ENCODE measurements at regions not wholly inside any gene's neighbourhood (a gene's known extent, or its start where the extent isn't known, plus 50 kb on each side); places are given as distances from the start of the nearest gene placed in this dataset.

DNA sequence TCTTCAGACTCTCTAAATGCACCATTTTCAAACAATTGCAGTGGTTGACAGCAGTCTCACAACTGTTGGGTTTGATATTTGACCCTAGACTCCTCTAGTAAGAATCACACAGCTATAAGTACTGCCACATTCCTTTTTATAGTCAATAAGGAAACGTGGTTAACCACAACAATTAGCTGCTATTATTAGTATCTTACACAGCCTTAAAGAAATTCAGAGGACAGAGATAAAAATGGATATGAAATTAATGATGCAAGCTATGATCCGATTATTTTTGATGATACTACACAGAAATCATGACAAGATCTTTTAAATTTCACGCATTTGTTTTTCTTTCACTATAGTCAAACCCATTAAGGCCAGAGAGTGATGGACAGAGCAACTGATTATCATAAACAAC, 288.6 kb upstream of the C9orf72 start:
- H2AK9ac ChIP-seq (replicated peaks; ENCODE audit: low read depth, low read length, poor library complexity) = no peak overlapping the region
- ChIA-PET CTCF (no interaction called here), POLR2A (ENCODE audit: unreplicated experiment) (no interaction called here)
- in situ Hi-C loops (cut with MboI; ENCODE audit: low sequenced_read_pairs) = no loop called here
- no peak overlapping the region for H2AK5ac ChIP-seq (ENCODE audit: low read depth, low read length)
- H4K8ac ChIP-seq (ENCODE audit: low read depth in 2 of 2, low read length in 2 of 2) = no peak overlapping the region
- H4K91ac ChIP-seq (ENCODE audit: insufficient read depth, low read depth, low read length) = no peak overlapping the region
- H4K5ac ChIP-seq (ENCODE audit: low read depth, low read length) = no peak overlapping the region
- no peak overlapping the region for H2BK15ac ChIP-seq (ENCODE audit: low read depth, low read length)
- H3K27me3 ChIP-seq (ENCODE audit: control insufficient read depth, insufficient read depth, low read length) = no peaks in the 10 kb centered on the region
- H3K4me1 ChIP-seq (ENCODE audit: control insufficient read depth, insufficient read depth, low read length) = no peaks in the 10 kb centered on the region
- no peaks in the 10 kb centered on the region for H4K20me1 ChIP-seq (ENCODE audit: insufficient read depth, low read length)
- no peak overlapping the region for H3K4ac ChIP-seq (ENCODE audit: low read depth, low read length)
- TF ChIP-seq, protein P1, sequence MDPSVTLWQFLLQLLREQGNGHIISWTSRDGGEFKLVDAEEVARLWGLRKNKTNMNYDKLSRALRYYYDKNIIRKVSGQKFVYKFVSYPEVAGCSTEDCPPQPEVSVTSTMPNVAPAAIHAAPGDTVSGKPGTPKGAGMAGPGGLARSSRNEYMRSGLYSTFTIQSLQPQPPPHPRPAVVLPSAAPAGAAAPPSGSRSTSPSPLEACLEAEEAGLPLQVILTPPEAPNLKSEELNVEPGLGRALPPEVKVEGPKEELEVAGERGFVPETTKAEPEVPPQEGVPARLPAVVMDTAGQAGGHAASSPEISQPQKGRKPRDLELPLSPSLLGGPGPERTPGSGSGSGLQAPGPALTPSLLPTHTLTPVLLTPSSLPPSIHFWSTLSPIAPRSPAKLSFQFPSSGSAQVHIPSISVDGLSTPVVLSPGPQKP (IDR thresholded peaks at IDR 0.05; ENCODE audit: borderline replicate concordance, low read depth, low read length) = no peak
- no peak for TF ChIP-seq CHD1 (IDR thresholded peaks at IDR 0.05; ENCODE audit: low read depth, low read length)
- TF ChIP-seq NFE2L2 (IDR thresholded peaks at IDR 0.05; ENCODE audit: low read depth, low read length) = no peak
- no peak for TF ChIP-seq RFX5 (IDR thresholded peaks at IDR 0.05; ENCODE audit: low read depth, low read length)
- TF ChIP-seq, protein P2, sequence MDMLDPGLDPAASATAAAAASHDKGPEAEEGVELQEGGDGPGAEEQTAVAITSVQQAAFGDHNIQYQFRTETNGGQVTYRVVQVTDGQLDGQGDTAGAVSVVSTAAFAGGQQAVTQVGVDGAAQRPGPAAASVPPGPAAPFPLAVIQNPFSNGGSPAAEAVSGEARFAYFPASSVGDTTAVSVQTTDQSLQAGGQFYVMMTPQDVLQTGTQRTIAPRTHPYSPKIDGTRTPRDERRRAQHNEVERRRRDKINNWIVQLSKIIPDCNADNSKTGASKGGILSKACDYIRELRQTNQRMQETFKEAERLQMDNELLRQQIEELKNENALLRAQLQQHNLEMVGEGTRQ (IDR thresholded peaks at IDR 0.05; ENCODE audit: low read depth, low read length) = no peak
- no peak for TF ChIP-seq BHLHE40 (IDR thresholded peaks at IDR 0.05; ENCODE audit: low read depth, low read length)
- TF ChIP-seq POLR2A (IDR thresholded peaks at IDR 0.05; ENCODE audit: low read depth, low read length) = no peak
- no peak for TF ChIP-seq MAFK (IDR thresholded peaks at IDR 0.05; ENCODE audit: low read depth, low read length)
- TF ChIP-seq MAZ (IDR thresholded peaks at IDR 0.05; ENCODE audit: borderline replicate concordance, low read depth, low read length) = no peak
- no peak for TF ChIP-seq RCOR1 (IDR thresholded peaks at IDR 0.05; ENCODE audit: insufficient replicate concordance, low read length)
- H3K14ac ChIP-seq (replicated peaks; ENCODE audit: low read depth, low read length) = no peak overlapping the region
- H3K4me2 ChIP-seq (ENCODE audit: low read depth, low read length) = no peak overlapping the region
- BruUV-seq (replicated peaks) = no TSS peak
- no peak overlapping the region for H2BK120ac ChIP-seq (ENCODE audit: low read depth, low read length)
- H3K9me3 ChIP-seq (ENCODE audit: control insufficient read depth, insufficient read depth, low read length) = no peaks in the 10 kb centered on the region
- dilution Hi-C loops (cut with HindIII; ENCODE audit: low sequenced_read_pairs, unreplicated experiment) = no loop called here
- H3K27ac ChIP-seq (ENCODE audit: insufficient read depth, low read length) = no peak overlapping the region
- H2AFZ ChIP-seq (replicated peaks; ENCODE audit: low read length, poor library complexity) = no peak overlapping the region
- intact Hi-C loops (cut with micrococcal nuclease) = no loop called here
- DNase-seq = no peak
- H2BK5ac ChIP-seq (ENCODE audit: low read depth, low read length, poor library complexity, severe bottlenecking) = no peak overlapping the region
- no CpG with 5 or more reads among the region's 3 CpGs for WGBS, 2 experiments (ENCODE audit: extremely low coverage in 2 of 2, insufficient read length in 1 of 2)
- no peak overlapping the region for H3K23ac ChIP-seq (ENCODE audit: low read depth, low read length)
- H3K36me3 ChIP-seq (ENCODE audit: control insufficient read depth, insufficient read depth, low read length) = no peaks in the 10 kb centered on the region
- H3K56ac ChIP-seq (ENCODE audit: extremely low read depth, insufficient read depth, low read length) = no peak overlapping the region
- no peak for ATAC-seq (ENCODE audit: low read depth)
- no peaks in the 10 kb centered on the region for H3K79me1 ChIP-seq (ENCODE audit: low read depth in 1 of 2, low read length in 2 of 2)
- no peak overlapping the region for H3K9ac ChIP-seq (ENCODE audit: low read depth, low read length)
- no peak overlapping the region for H3K4me3 ChIP-seq (ENCODE audit: insufficient read depth, low read depth, low read length)
- no peaks in the 10 kb centered on the region for H3K9me1 ChIP-seq (ENCODE audit: insufficient read depth, low read length)
- no peak overlapping the region for H2BK20ac ChIP-seq (ENCODE audit: low read depth, low read length)
- no peak overlapping the region for H3K18ac ChIP-seq (ENCODE audit: low read depth, low read length)
